HCT116 (cell line): ENCODE measurements at regions not wholly inside any gene's neighbourhood (a gene's known extent, or its start where the extent isn't known, plus 50 kb on each side); places are given as distances from the start of the nearest gene placed in this dataset.

Source experiments
- ATAC-seq: fragments of 200-7000 bp; cut with Tn5 transposase; 2 replicates; pipeline ENCODE4 v1.9.1; 2020; ENCODE audit warnings: mild to moderate bottlenecking, moderate library complexity
- BruUV-seq: library from RNA; stranded (reverse); fragments of 400-500 nt; replicated peaks from 2 replicates; lab custom pipeline; 2021; lab: Mats Ljungman, UMichigan
- CTCF ChIA-PET: fragments of 300-600 bp; sonication (Branson Sonifier 250); formaldehyde crosslinking; loops from one replicate; lab custom pipeline; 2021; ENCODE audit warnings: antibody characterized with exemption; lab: Charles Lee
- POLR2A ChIA-PET: fragments of 300-600, 350-600 bp; sonication (Branson Sonifier 250); formaldehyde crosslinking; loops from one replicate; lab custom pipeline; 2021; ENCODE audit warnings: antibody characterized with exemption; lab: Charles Lee
- RAD21 ChIA-PET, 2 experiments: fragments of 300-600 bp; sonication (Branson Sonifier 250); formaldehyde crosslinking; loops; one replicate each; lab custom pipeline; 2023; ENCODE audit warnings: low total read pairs in 2 of 2; ENCODE audit not compliant: uncharacterized antibody in 2 of 2, unreplicated experiment in 2 of 2, low non-redundant PET in 1 of 2; lab: Charles Lee
- DNase-seq: peaks from one replicate; pipeline ENCODE4 v3.0.0-alpha.2; 2010; ENCODE audit warnings: low read depth, low spot score
- H2AFZ ChIP-seq: fragments of 200-600 bp; shearing (Covaris generic), sonication (generic); 2 replicates; pipeline ENCODE4 v1.6.1; 2017; ENCODE audit warnings: low read depth, mixed run types, mixed read lengths, antibody characterized with exemption, low read length; ENCODE audit not compliant: poor library complexity, severe bottlenecking
- H3K27ac ChIP-seq: 2 replicates; pipeline ENCODE4 v1.5.1; 2012; ENCODE audit warnings: low read depth, low read length
- H3K27me3 ChIP-seq: fragments of 200-600 bp; sonication (generic); 2 replicates; pipeline ENCODE4 v1.6.1; 2016; ENCODE audit warnings: mixed run types, low read length, mixed read lengths; ENCODE audit not compliant: insufficient read depth
- H3K36me3 ChIP-seq, 2 experiments: fragments of 200-500 bp in 1 of 2; fragments of 200-600 bp in 1 of 2; sonication (Bioruptor generic) in 1 of 2; sonication (generic) in 1 of 2; 2 replicates each; pipeline versions ENCODE4 v1.5.1 to v1.6.1; 2014 to 2016; ENCODE audit warnings: low read length in 2 of 2, inconsistent platforms in 1 of 2, mixed read lengths in 1 of 2, mixed run types in 1 of 2; ENCODE audit not compliant: insufficient read depth in 2 of 2, control insufficient read depth in 1 of 2
- H3K4me1 ChIP-seq, 2 experiments: fragments of 200-600 bp in 1 of 2; sonication (generic) in 1 of 2; 2 replicates each; pipeline versions ENCODE4 v1.5.1 to v1.6.1; 2012 to 2017; ENCODE audit warnings: low read length in 2 of 2, inconsistent platforms in 1 of 2, mild to moderate bottlenecking in 1 of 2, mixed read lengths in 1 of 2, mixed run types in 1 of 2, moderate library complexity in 1 of 2; ENCODE audit not compliant: insufficient read depth in 2 of 2, control insufficient read depth in 1 of 2
- H3K4me2 ChIP-seq: fragments of 200-600 bp; sonication (generic); 2 replicates; pipeline ENCODE4 v1.6.1; 2017; ENCODE audit warnings: mixed run types, low read length, mixed read lengths
- H3K4me3 ChIP-seq, 2 experiments: fragments of 200-600 bp in 1 of 2; sonication (generic) in 1 of 2; replicated peaks in 1 of 2; 2 replicates each; pipeline ENCODE4 v1.5.1; 2011 to 2016; ENCODE audit warnings: low read length in 2 of 2, control low read depth in 1 of 2, low read depth in 1 of 2, mild to moderate bottlenecking in 1 of 2, mixed read lengths in 1 of 2, mixed run types in 1 of 2
- H3K79me2 ChIP-seq: fragments of 200-600 bp; sonication (generic); 2 replicates; pipeline ENCODE4 v1.6.1; 2017; ENCODE audit warnings: mild to moderate bottlenecking, mixed run types, low read length, moderate library complexity, mixed read lengths; ENCODE audit not compliant: insufficient read depth
- H3K9ac ChIP-seq: fragments of 200-600 bp; sonication (generic); 2 replicates; pipeline ENCODE4 v1.6.1; 2016; ENCODE audit warnings: low read length, mixed read lengths
- H3K9me2 ChIP-seq: fragments of 200-600 bp; sonication (generic), shearing (Covaris generic); 2 replicates; pipeline ENCODE4 v1.6.1; 2017; ENCODE audit warnings: mixed run types, mild to moderate bottlenecking, moderate library complexity; ENCODE audit not compliant: insufficient read depth
- H3K9me3 ChIP-seq, 2 experiments: fragments of 200-500 bp in 1 of 2; fragments of 200-600 bp in 1 of 2; sonication (Bioruptor generic) in 1 of 2; sonication (generic) in 1 of 2; 2 replicates each; pipeline ENCODE4 v1.6.1; 2014 to 2017; ENCODE audit warnings: low read length in 2 of 2, mixed read lengths in 2 of 2, inconsistent platforms in 1 of 2, low read depth in 1 of 2, mild to moderate bottlenecking in 1 of 2, mixed run types in 1 of 2, moderate library complexity in 1 of 2; ENCODE audit not compliant: control insufficient read depth in 1 of 2, insufficient read depth in 1 of 2
- H4K20me1 ChIP-seq: fragments of 200-600 bp; sonication (generic), shearing (Covaris generic); 2 replicates; pipeline ENCODE4 v1.6.1; 2017; ENCODE audit warnings: mixed run types, mild to moderate bottlenecking, moderate library complexity; ENCODE audit not compliant: insufficient read depth
- EGR1 ChIP-seq: IDR thresholded peaks from 2 replicates; pipeline ENCODE4 v1.6.1; 2012; ENCODE audit warnings: low read depth
- EZH2phosphoT487 ChIP-seq: fragments of 200-600 bp; IDR thresholded peaks from 2 replicates; pipeline ENCODE4 v1.6.1; 2018; ENCODE audit warnings: antibody characterized with exemption, borderline replicate concordance
- intact Hi-C: fragments of 100-400 bp; cut with micrococcal nuclease; formaldehyde crosslinking; loops from 2 replicates; pipeline ENCODE4 v1.10.0; 2022

GRCh38 chr2:208607694-208608093 lies 201.1 kb downstream of the PTH2R start:
- TF ChIP-seq EZH2phosphoT487: no peak
- TF ChIP-seq EGR1: no peak
- no peaks in the 10 kb centered on the region for H4K20me1 ChIP-seq
- H3K4me1 ChIP-seq: no peaks in the 10 kb centered on the region
- no peak for ATAC-seq
- H3K4me2 ChIP-seq: no peak overlapping the region
- no peak for DNase-seq
- ChIA-PET RAD21 (no interaction called here), CTCF (no interaction called here), POLR2A (no interaction called here)
- no peaks in the 10 kb centered on the region for H3K9me3 ChIP-seq
- H3K9ac ChIP-seq: no peak overlapping the region
- H3K4me3 ChIP-seq: no peak overlapping the region
- intact Hi-C loops: no loop called here
- H3K79me2 ChIP-seq: no peaks in the 10 kb centered on the region
- H2AFZ ChIP-seq: no peak overlapping the region
- no peak overlapping the region for H3K27ac ChIP-seq
- H3K9me2 ChIP-seq: no peaks in the 10 kb centered on the region
- no peaks in the 10 kb centered on the region for H3K36me3 ChIP-seq
- no TSS peak for BruUV-seq
- H3K27me3 ChIP-seq: 0 out of 2 replicates have a peak, but pooled peaks cover 3% of the 10 kb centered on the region

GRCh38 chr2:208608122-208608835 lies 201.7 kb downstream of the PTH2R start:
- ATAC-seq: no peak
- Histone ChIP-seq H3K36me3 (no peaks in the 10 kb centered on the region), H3K4me3 (no peak overlapping the region), H4K20me1 (no peaks in the 10 kb centered on the region)
- no peak for TF ChIP-seq EZH2phosphoT487
- TF ChIP-seq, all 23 proteins: peak for 0
- H3K9me2 ChIP-seq: no peaks in the 10 kb centered on the region
- H3K27ac ChIP-seq: no peak overlapping the region
- no peak for DNase-seq
- intact Hi-C loops: no loop called here
- no peak overlapping the region for H3K9ac ChIP-seq
- POLR2A ChIA-PET: no interaction called here
- no TSS peak for BruUV-seq
- H3K4me1 ChIP-seq: no peaks in the 10 kb centered on the region
- H2AFZ ChIP-seq: no peak overlapping the region
- 0 out of 2 replicates have a peak, but pooled peaks cover 3% of the 10 kb centered on the region for H3K27me3 ChIP-seq
- H3K4me2 ChIP-seq: no peak overlapping the region
- H3K79me2 ChIP-seq: no peaks in the 10 kb centered on the region
- RAD21 ChIA-PET: no interaction called here
- no peaks in the 10 kb centered on the region for H3K9me3 ChIP-seq
- CTCF ChIA-PET: no interaction called here
